H9 (cell line): ENCODE measurements at regions not wholly inside any gene's neighbourhood (a gene's known extent, or its start where the extent isn't known, plus 50 kb on each side); places are given as distances from the start of the nearest gene placed in this dataset.

Source experiments
- DNase-seq: peaks from one replicate; pipeline ENCODE4 v3.0.0-alpha.2; 2017
- H2AFZ ChIP-seq: one replicate; pipeline ENCODE4 v1.6.1; 2013; ENCODE audit warnings: mild to moderate bottlenecking, low read length, control low read depth, moderate library complexity
- H2AK5ac ChIP-seq: 2 replicates; pipeline ENCODE4 v1.6.1; 2013; ENCODE audit warnings: low read length, control low read depth, mixed read lengths; ENCODE audit not compliant: insufficient read length
- H2BK120ac ChIP-seq: one replicate; pipeline ENCODE4 v1.6.1; 2013; ENCODE audit warnings: low read depth, mild to moderate bottlenecking, low read length, control low read depth, inconsistent platforms; ENCODE audit not compliant: poor library complexity, severe bottlenecking
- H2BK12ac ChIP-seq: 2 replicates; pipeline ENCODE4 v1.6.1; 2013; ENCODE audit warnings: low read length, control low read depth, mixed read lengths, low read depth; ENCODE audit not compliant: insufficient read length
- H2BK15ac ChIP-seq: 2 replicates; pipeline ENCODE4 v1.6.1; 2013; ENCODE audit warnings: low read depth, low read length, control low read depth
- H2BK20ac ChIP-seq: one replicate; pipeline ENCODE4 v1.6.1; 2013; ENCODE audit warnings: low read depth, mild to moderate bottlenecking, low read length, control low read depth, inconsistent platforms; ENCODE audit not compliant: poor library complexity, severe bottlenecking
- H2BK5ac ChIP-seq: 2 replicates; pipeline ENCODE4 v1.6.1; 2013; ENCODE audit warnings: low read length, control low read depth, mixed read lengths; ENCODE audit not compliant: insufficient read length
- H3K14ac ChIP-seq: 2 replicates; pipeline ENCODE4 v1.6.1; 2013; ENCODE audit warnings: low read length, control low read depth; ENCODE audit not compliant: insufficient read depth
- H3K18ac ChIP-seq: 2 replicates; pipeline ENCODE4 v1.6.1; 2013; ENCODE audit warnings: low read depth, mild to moderate bottlenecking, mixed read lengths, low read length, control low read depth; ENCODE audit not compliant: insufficient read length
- H3K23ac ChIP-seq: 2 replicates; pipeline ENCODE4 v1.6.1; 2013; ENCODE audit warnings: low read length, control low read depth, mixed read lengths, low read depth; ENCODE audit not compliant: insufficient read length
- H3K23me2 ChIP-seq: 2 replicates; pipeline ENCODE4 v1.6.1; 2013; ENCODE audit warnings: low read depth, mild to moderate bottlenecking, mixed read lengths, low read length, control low read depth; ENCODE audit not compliant: insufficient read length, poor library complexity, severe bottlenecking
- H3K27ac ChIP-seq: 2 replicates; pipeline ENCODE4 v1.5.1; 2013; ENCODE audit warnings: low read length, control low read depth, mixed read lengths, low read depth; ENCODE audit not compliant: insufficient read length
- H3K27me3 ChIP-seq: 2 replicates; pipeline ENCODE4 v1.6.1; 2013; ENCODE audit warnings: low read length, control low read depth, inconsistent platforms; ENCODE audit not compliant: insufficient read depth
- H3K4ac ChIP-seq: 2 replicates; pipeline ENCODE4 v1.6.1; 2013; ENCODE audit warnings: low read depth, mild to moderate bottlenecking, control low read depth, inconsistent platforms, low read length, moderate library complexity
- H3K4me1 ChIP-seq: 2 replicates; pipeline ENCODE4 v1.6.1; 2013; ENCODE audit warnings: low read length, control low read depth, inconsistent platforms; ENCODE audit not compliant: insufficient read depth
- H3K4me2 ChIP-seq: 2 replicates; pipeline ENCODE4 v1.6.1; 2013; ENCODE audit warnings: low read length, control low read depth, mixed read lengths; ENCODE audit not compliant: insufficient read length, insufficient read depth
- H3K56ac ChIP-seq: 2 replicates; pipeline ENCODE4 v1.6.1; 2013; ENCODE audit warnings: low read depth, mild to moderate bottlenecking, mixed read lengths, low read length, control low read depth; ENCODE audit not compliant: insufficient read length
- H3K79me1 ChIP-seq: 2 replicates; pipeline ENCODE4 v1.6.1; 2013; ENCODE audit warnings: low read depth, mild to moderate bottlenecking, moderate library complexity, low read length, control low read depth, inconsistent platforms; ENCODE audit not compliant: insufficient read depth, poor library complexity, severe bottlenecking
- H3K79me2 ChIP-seq: 2 replicates; pipeline ENCODE4 v1.6.1; 2013; ENCODE audit warnings: low read length, control low read depth, inconsistent platforms; ENCODE audit not compliant: insufficient read depth
- H3K9ac ChIP-seq: 2 replicates; pipeline ENCODE4 v1.6.1; 2013; ENCODE audit warnings: low read length, control low read depth, mixed read lengths; ENCODE audit not compliant: insufficient read length; ENCODE audit errors: extremely low read depth
- H3K9me3 ChIP-seq: one replicate; pipeline ENCODE4 v1.6.1; 2013; ENCODE audit warnings: low read depth, low read length, inconsistent platforms; ENCODE audit not compliant: control insufficient read depth
- H3T11ph ChIP-seq: one replicate; pipeline ENCODE4 v1.6.1; 2013; ENCODE audit warnings: mild to moderate bottlenecking, low read length, control low read depth, inconsistent platforms
- H4K20me1 ChIP-seq: one replicate; pipeline ENCODE4 v1.6.1; 2013; ENCODE audit not compliant: control insufficient read depth, insufficient read length, insufficient read depth
- H4K5ac ChIP-seq: 2 replicates; pipeline ENCODE4 v1.6.1; 2013; ENCODE audit warnings: low read depth, mild to moderate bottlenecking, mixed read lengths, low read length, control low read depth; ENCODE audit not compliant: insufficient read length
- H4K8ac ChIP-seq: replicated peaks from 2 replicates; pipeline ENCODE4 v1.6.1; 2013; ENCODE audit warnings: low read length, control low read depth, mixed read lengths, low read depth; ENCODE audit not compliant: insufficient read length
- H4K91ac ChIP-seq: 2 replicates; pipeline ENCODE4 v1.6.1; 2013; ENCODE audit warnings: low read depth, mild to moderate bottlenecking, moderate library complexity, mixed read lengths, low read length, control low read depth; ENCODE audit not compliant: insufficient read length
- H3K27ac Mint-ChIP-seq, 3 experiments: 2 replicates in 2 of 3; 3 replicates in 1 of 3; pipeline ENCODE4 v1.8.0; 2020 to 2021; ENCODE audit warnings: mixed read lengths in 3 of 3, mild to moderate bottlenecking in 1 of 3, moderate library complexity in 1 of 3
- H3K27me3 Mint-ChIP-seq: 2 replicates; pipeline ENCODE4 v1.8.0; 2021; ENCODE audit warnings: low read depth, mild to moderate bottlenecking, moderate library complexity, mixed read lengths
- H3K36me3 Mint-ChIP-seq, 3 experiments: 2 replicates in 2 of 3; 3 replicates in 1 of 3; pipeline ENCODE4 v1.8.0; 2020 to 2021; ENCODE audit warnings: low read depth in 3 of 3, mixed read lengths in 3 of 3; ENCODE audit not compliant: insufficient read depth in 1 of 3
- H3K4me1 Mint-ChIP-seq, 2 experiments: 2 replicates each; pipeline ENCODE4 v1.8.0; 2020; ENCODE audit warnings: mixed read lengths in 2 of 2
- H3K4me3 Mint-ChIP-seq, 2 experiments: 2 replicates in 1 of 2; 3 replicates in 1 of 2; pipeline ENCODE4 v1.8.0; 2020 to 2021; ENCODE audit warnings: mild to moderate bottlenecking in 2 of 2, mixed read lengths in 2 of 2, moderate library complexity in 1 of 2
- H3K9me3 Mint-ChIP-seq, 2 experiments: 2 replicates in 1 of 2; 3 replicates in 1 of 2; pipeline ENCODE4 v1.8.0; 2020; ENCODE audit warnings: mild to moderate bottlenecking in 2 of 2, mixed read lengths in 2 of 2, moderate library complexity in 1 of 2
- CTCF ChIP-seq: fragments of 200-600 bp; sonication (generic); conservative IDR thresholded peaks from 3 replicates; pipeline ENCODE4 v1.8.0; 2021; ENCODE audit warnings: antibody characterized with exemption, mild to moderate bottlenecking
- WGBS: extraction: QIAGEN DNeasy Blood & Tissue Kit; methylation state at CpG from one replicate; pipeline ENCODE4 v1.1.7; 2013; ENCODE audit warnings: missing lambda C conversion rate, low lambda C conversion rate, mixed read lengths; ENCODE audit not compliant: insufficient read length; ENCODE audit errors: extremely low coverage; 5-methylcytosine and 5-hydroxymethylcytosine counted together

- Histone ChIP-seq H2BK15ac (no peak overlapping the region), H3K9ac (no peak overlapping the region), H4K91ac (no peak overlapping the region), H3K79me2 (no peaks in the 10 kb centered on the region), H4K20me1 (no peaks in the 10 kb centered on the region), H2BK20ac (no peak overlapping the region), H3K56ac (no peak overlapping the region), H2BK5ac (no peak overlapping the region), H4K5ac (no peak overlapping the region), H2BK120ac (no peak overlapping the region), H3K4me2 (no peak overlapping the region), H3K18ac (no peak overlapping the region), H3K9me3 (no peaks in the 10 kb centered on the region), H3K4ac (no peak overlapping the region), H3K23ac (no peak overlapping the region), H3K27me3 (no peaks in the 10 kb centered on the region), H3K4me1 (0 out of 2 replicates have a peak, but pooled peaks cover 6% of the 10 kb centered on the region), H2BK12ac (no peak overlapping the region), H2AK5ac (no peak overlapping the region), H3K14ac (no peak overlapping the region), H3K23me2 (no peaks in the 10 kb centered on the region), H3T11ph (no peak overlapping the region), H2AFZ (no peak overlapping the region), H4K8ac (no peak overlapping the region), H3K27ac (no peak overlapping the region), H3K79me1 (no peaks in the 10 kb centered on the region)
- no peak overlapping the region for H3K27ac Mint-ChIP-seq
- H3K36me3 Mint-ChIP-seq: peaks cover 0 to 6% (median 2%) of the 10 kb centered on the region in 3 experiments; a peak in 1 of 7 replicates
- H3K9me3 Mint-ChIP-seq: peaks cover 0 to 2% of the 10 kb centered on the region in 2 experiments; a peak in 2 of 5 replicates
- H3K4me3 Mint-ChIP-seq: no peak overlapping the region
- no peak for TF ChIP-seq CTCF
- H3K27me3 Mint-ChIP-seq: no peaks in the 10 kb centered on the region
- WGBS: no CpG with 5 or more reads among the region's 3 CpGs
- DNase-seq: no peak
- peaks cover 15 to 16% of the 10 kb centered on the region in 2 experiments for H3K4me1 Mint-ChIP-seq
Measured at GRCh38 chr6:134634966-134635365, 314.9 kb downstream of the ALDH8A1 start.
